VCaP (cell line): ENCODE measurements at regions not wholly inside any gene's neighbourhood (a gene's known extent, or its start where the extent isn't known, plus 50 kb on each side); places are given as distances from the start of the nearest gene placed in this dataset.

Source experiments
- H3K27ac ChIP-seq: fragments of 450-650 bp; 2 replicates; pipeline ENCODE4 v1.5.1; 2017
- TF ChIP-seq, protein P1 (sequence below): fragments of 450-650 bp; conservative IDR thresholded peaks from 2 replicates; pipeline ENCODE4 v1.5.1; 2017; ENCODE audit warnings: mild to moderate bottlenecking, moderate library complexity

DNA sequence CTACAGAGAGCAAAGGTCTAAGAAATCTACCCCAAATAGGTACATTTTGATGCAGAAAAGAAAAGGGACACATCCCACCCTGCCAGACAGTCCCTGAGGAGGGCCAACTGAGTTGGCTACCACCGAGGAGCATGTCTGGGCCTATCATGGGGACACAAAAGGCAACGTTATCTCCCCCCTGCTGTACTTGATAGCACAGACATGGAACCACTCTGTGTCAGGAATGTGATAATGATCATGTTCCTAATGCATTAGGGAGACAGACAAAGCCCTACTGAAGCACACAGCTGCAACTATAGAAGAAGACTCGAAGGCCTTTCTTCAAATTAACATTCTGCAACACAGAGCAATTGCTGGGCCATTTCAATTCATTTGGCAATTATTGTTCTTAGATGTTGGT lies 84.5 kb downstream of the ENC1 start:
- H3K27ac ChIP-seq = no peak overlapping the region
- TF ChIP-seq, protein P1, sequence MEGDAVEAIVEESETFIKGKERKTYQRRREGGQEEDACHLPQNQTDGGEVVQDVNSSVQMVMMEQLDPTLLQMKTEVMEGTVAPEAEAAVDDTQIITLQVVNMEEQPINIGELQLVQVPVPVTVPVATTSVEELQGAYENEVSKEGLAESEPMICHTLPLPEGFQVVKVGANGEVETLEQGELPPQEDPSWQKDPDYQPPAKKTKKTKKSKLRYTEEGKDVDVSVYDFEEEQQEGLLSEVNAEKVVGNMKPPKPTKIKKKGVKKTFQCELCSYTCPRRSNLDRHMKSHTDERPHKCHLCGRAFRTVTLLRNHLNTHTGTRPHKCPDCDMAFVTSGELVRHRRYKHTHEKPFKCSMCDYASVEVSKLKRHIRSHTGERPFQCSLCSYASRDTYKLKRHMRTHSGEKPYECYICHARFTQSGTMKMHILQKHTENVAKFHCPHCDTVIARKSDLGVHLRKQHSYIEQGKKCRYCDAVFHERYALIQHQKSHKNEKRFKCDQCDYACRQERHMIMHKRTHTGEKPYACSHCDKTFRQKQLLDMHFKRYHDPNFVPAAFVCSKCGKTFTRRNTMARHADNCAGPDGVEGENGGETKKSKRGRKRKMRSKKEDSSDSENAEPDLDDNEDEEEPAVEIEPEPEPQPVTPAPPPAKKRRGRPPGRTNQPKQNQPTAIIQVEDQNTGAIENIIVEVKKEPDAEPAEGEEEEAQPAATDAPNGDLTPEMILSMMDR = no peak

DNA sequence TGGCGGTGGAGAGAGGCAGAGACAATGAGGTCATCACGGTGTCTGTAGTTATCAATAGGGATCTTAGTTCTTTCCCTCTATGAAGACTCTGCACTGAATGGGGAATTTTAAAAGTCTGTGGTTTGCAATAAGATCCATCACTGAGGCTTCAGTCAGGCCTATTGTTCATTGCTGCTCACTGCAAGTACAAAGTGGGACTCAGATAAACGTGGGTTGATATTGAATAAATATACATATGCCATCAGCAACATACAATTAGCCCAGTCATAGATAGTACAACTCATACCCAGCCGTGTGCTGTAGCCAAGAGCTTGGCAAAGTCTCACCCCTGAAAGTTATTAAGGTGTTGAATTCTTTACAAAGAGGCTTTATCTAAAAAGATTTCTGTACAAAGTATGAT lies 88.4 kb downstream of the ENC1 start:
- TF ChIP-seq, protein P1 = no peak
- H3K27ac ChIP-seq = peak overlapping the region; percentile 31

DNA sequence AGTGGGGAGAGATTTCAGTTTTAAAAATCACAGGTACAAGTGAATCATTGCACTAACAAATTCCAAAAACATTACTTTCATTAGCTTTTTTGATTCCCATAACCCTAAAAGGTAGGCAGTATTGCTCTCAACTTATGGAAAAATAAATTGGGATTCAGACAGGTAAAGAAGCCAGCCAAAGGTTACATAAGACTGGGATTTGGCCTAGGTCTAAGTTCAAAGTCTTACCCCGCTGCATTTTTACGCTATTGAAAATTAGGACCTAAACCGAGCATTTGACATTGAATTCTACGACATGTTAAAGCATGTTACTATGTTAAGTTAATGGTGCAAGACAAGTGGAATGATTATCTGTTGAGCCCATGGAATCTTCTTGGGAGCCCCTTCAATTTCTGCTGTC lies 89.6 kb downstream of the ENC1 start:
- no peak overlapping the region for H3K27ac ChIP-seq
- TF ChIP-seq, protein P1 = no peak

DNA sequence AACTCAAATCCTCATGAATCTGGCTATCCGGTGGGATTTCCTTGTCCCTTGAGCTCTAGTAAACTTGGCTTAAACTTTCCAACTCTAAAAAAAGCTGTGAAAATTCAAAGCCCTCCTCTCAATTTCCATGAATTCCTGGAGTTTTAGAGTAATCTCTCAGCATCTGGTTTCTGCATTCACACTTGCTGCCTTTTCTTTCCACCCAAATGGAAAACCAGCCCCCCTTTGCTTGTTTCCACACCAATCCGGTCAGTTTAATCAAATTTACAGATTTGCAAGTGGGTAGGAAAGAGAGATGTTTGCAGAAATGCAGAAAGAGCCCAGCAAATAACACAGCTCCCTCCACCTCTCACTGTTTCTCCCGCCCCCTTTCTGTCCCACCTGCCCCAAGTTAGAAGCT lies 91.1 kb downstream of the ENC1 start:
- TF ChIP-seq, protein P1 = no peak
- H3K27ac ChIP-seq = no peak overlapping the region

DNA sequence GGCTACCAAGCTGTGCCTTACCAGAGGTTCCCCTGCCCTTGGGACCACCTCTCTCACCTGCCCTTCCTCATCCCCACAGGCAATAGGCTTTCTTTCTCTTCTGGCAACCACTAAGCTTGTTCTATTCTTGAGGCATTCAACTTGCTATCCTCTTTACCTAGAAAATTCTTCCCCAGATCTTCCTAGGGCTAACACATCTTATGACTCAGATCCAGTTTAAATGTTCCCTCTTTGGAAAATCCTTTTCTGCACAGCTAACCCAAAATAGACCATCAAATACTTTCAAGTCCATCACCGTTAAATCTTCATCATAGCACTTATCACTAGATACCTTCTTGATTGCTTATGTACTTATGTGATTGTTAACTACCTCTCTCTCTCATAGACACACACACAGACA lies 93.7 kb downstream of the ENC1 start:
- H3K27ac ChIP-seq = no peak overlapping the region
- TF ChIP-seq, protein P1 = no peak

DNA sequence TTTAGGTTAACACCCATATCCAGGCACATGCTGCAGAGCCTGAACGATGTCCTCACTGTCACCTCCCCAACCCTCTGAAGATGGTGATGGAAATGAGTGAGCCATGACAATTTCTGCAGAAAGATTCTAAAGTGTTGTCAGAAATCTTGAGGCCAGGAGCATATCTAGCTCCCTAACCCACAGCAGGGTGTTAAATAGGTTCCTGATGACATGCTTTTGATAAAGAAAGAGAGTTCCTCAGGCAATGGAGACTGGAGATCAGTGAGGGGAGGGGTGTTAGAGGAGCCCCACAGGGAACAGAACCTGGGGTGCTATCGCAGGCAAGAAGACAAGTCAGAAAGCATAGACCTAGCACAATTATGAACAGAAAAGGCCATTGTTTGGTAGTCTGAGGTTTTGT lies 95.7 kb downstream of the ENC1 start:
- no peak overlapping the region; the same call in 1 of the 2 replicates for H3K27ac ChIP-seq
- TF ChIP-seq, protein P1 = no peak

DNA sequence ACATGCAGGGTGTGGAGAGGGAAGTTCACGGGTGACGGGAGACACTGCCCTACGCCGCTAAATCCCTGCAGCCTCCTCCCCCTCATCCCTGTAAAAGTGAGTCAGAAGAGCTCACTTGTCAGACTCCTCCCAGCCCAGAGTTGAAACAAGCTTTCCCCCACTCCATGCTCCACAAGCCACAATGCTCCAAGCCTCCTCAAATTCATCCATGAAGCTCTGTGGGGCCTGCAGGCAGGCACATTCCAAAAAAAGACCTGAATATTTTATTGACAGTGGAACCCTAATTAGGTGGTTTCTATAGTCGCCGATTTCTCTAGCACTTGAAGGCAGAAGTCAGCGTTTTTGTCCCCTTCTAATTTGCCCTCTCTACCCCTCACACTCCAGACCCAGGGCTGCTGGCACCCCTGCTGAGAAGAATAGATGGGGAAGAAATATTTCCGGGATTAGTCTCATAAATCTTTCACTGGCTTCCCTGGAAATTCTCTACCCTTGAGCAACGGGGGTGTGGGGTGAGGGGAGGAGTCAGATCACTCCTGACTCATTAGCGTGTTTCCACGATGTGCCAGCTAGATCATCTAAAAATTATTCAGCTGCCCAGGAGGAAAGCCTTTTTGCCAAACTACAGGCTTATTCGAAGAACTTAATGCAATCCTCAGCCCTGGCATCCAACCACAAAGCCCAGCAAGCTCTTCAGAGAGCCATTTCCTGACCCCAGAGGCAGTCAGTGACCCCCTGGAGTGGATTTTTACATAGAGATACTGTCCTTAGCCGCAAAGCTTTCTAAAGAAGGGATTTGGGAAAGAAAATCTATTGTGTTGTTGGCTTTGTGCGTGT lies 97.1 kb downstream of the ENC1 start:
- TF ChIP-seq, protein P1 = no peak
- H3K27ac ChIP-seq = peak overlapping the region; percentile 14; the same call in 1 of the 2 replicates
